GM23248 (cell line): ENCODE measurements at regions not wholly inside any gene's neighbourhood (a gene's known extent, or its start where the extent isn't known, plus 50 kb on each side); places are given as distances from the start of the nearest gene placed in this dataset.

ENCODE experiments used
- DNase-seq: peaks from one replicate; pipeline ENCODE4 v3.0.0-alpha.2; 2015
- H2AFZ ChIP-seq: fragments of 200-600 bp; sonication (generic); 2 replicates; pipeline ENCODE4 v1.6.1; 2016; ENCODE audit warnings: antibody characterized with exemption
- H3F3A ChIP-seq: fragments of 200-600 bp; sonication (generic); 2 replicates; pipeline ENCODE4 v1.6.1; 2016; ENCODE audit warnings: mild to moderate bottlenecking, antibody characterized with exemption, mixed run types; ENCODE audit not compliant: insufficient read depth
- H3K27ac ChIP-seq: fragments of 200-600 bp; sonication (generic); 2 replicates; pipeline ENCODE4 v1.5.1; 2016; ENCODE audit warnings: mild to moderate bottlenecking
- H3K27me3 ChIP-seq: fragments of 200-600 bp; sonication (generic); replicated peaks from 2 replicates; pipeline ENCODE4 v1.6.1; 2016; ENCODE audit warnings: mild to moderate bottlenecking; ENCODE audit not compliant: insufficient read depth
- H3K36me3 ChIP-seq: fragments of 200-600 bp; sonication (generic); 2 replicates; pipeline ENCODE4 v1.6.1; 2016; ENCODE audit warnings: low read depth, mild to moderate bottlenecking
- H3K4me1 ChIP-seq: fragments of 200-600 bp; sonication (generic); 2 replicates; pipeline ENCODE4 v1.6.1; 2016; ENCODE audit warnings: mild to moderate bottlenecking; ENCODE audit not compliant: insufficient read depth
- H3K4me2 ChIP-seq: fragments of 200-600 bp; sonication (generic); one replicate; pipeline ENCODE4 v1.6.1; 2016; ENCODE audit warnings: mild to moderate bottlenecking; ENCODE audit not compliant: unreplicated experiment
- H3K4me3 ChIP-seq: fragments of 200-600 bp; sonication (generic); 2 replicates; pipeline ENCODE4 v1.5.1; 2016; ENCODE audit warnings: mild to moderate bottlenecking
- H3K79me2 ChIP-seq: fragments of 200-600 bp; sonication (generic); 2 replicates; pipeline ENCODE4 v1.6.1; 2016; ENCODE audit warnings: mild to moderate bottlenecking; ENCODE audit not compliant: insufficient read depth
- H3K9ac ChIP-seq: fragments of 200-600 bp; sonication (generic); 2 replicates; pipeline ENCODE4 v1.6.1; 2016; ENCODE audit warnings: mild to moderate bottlenecking
- H3K9me2 ChIP-seq: fragments of 200-600 bp; sonication (generic); 2 replicates; pipeline ENCODE4 v1.6.1; 2016; ENCODE audit warnings: mixed run types, mild to moderate bottlenecking, moderate library complexity; ENCODE audit not compliant: insufficient read depth
- H3K9me3 ChIP-seq: fragments of 200-600 bp; sonication (generic); one replicate; pipeline ENCODE4 v1.6.1; 2017; ENCODE audit warnings: low read depth
- H4K20me1 ChIP-seq: fragments of 200-600 bp; sonication (generic); 2 replicates; pipeline ENCODE4 v1.6.0; 2016; ENCODE audit not compliant: insufficient read depth
- EZH2 ChIP-seq: fragments of 200-600 bp; sonication (generic); IDR thresholded peaks from 2 replicates; pipeline ENCODE4 v1.6.1; 2018; ENCODE audit warnings: antibody characterized with exemption, mild to moderate bottlenecking; ENCODE audit not compliant: insufficient read depth, poor library complexity, severe bottlenecking
- EZH2phosphoT487 ChIP-seq: fragments of 200-600 bp; sonication (generic); IDR thresholded peaks from 2 replicates; pipeline ENCODE4 v1.6.1; 2018; ENCODE audit warnings: antibody characterized with exemption, moderate library complexity, mild to moderate bottlenecking, low read depth; ENCODE audit not compliant: insufficient read depth
- WGBS, 2 experiments: methylation state at CpG; one replicate each; pipeline ENCODE4 v1.1.6; 2015 to 2017; ENCODE audit warnings: low lambda C conversion rate in 2 of 2, low coverage in 1 of 2; ENCODE audit errors: missing lambda C conversion rate in 2 of 2; 5-methylcytosine and 5-hydroxymethylcytosine counted together
- in situ Hi-C: fragments of 300-500 bp; cut with MboI; formaldehyde crosslinking; loops from 2 replicates; pipeline ENCODE4 v1.15.0; 2020

DNA sequence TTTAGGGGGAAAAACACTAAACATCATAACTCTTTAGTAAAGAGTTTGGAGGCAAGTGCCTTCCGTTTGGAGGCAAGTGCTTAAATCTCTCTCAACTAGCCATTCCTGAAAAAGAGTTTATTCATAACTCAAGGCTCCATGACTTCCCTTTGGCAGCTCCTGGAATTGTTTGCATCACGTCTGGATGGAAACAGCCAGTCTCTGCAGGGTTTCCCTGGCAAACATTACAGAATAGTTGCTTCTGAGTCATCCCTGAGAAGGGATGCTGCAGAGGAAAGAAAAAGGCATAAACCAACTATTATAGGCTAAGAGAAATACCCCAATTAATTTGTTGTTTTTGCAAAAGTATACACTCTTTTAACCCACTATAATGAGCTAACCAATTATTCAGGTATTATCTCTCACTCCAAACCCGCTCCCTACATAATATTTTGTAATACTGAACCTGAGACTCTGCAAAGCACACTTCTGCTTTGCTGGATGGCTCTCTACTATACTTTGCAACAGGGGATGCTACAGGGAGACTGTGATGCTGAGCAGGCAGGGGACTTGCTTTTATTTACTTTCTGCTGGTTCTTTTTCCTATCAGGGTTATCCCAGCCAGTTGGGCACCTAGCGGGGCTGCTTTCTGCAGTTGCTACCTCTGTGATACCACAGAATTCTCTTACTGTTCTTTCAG is 497.7 kb downstream of the FUT8 start:
- no peaks in the 10 kb centered on the region for H3K79me2 ChIP-seq
- H3K36me3 ChIP-seq = no peaks in the 10 kb centered on the region
- no peak overlapping the region for H3K4me2 ChIP-seq
- H3K9me2 ChIP-seq = no peaks in the 10 kb centered on the region
- H3K9me3 ChIP-seq = no peaks in the 10 kb centered on the region
- peak; percentile 84 for DNase-seq
- H3K27ac ChIP-seq = no peak overlapping the region
- TF ChIP-seq EZH2 = no peak
- no peak for TF ChIP-seq EZH2phosphoT487
- no peak overlapping the region for H3K4me3 ChIP-seq
- H4K20me1 ChIP-seq = no peaks in the 10 kb centered on the region
- 37 to 39% methylated on average over 4 of the region's 4 CpGs for WGBS, 2 experiments
- H3K9ac ChIP-seq = no peak overlapping the region
- H3K4me1 ChIP-seq = no peaks in the 10 kb centered on the region
- H3K27me3 ChIP-seq = no peaks in the 10 kb centered on the region; the same call in 1 of the 2 replicates
- in situ Hi-C loops = no loop called here
- H2AFZ ChIP-seq = no peak overlapping the region
- peaks cover 4% of the 10 kb centered on the region; the same call in 1 of the 2 replicates for H3F3A ChIP-seq

DNA sequence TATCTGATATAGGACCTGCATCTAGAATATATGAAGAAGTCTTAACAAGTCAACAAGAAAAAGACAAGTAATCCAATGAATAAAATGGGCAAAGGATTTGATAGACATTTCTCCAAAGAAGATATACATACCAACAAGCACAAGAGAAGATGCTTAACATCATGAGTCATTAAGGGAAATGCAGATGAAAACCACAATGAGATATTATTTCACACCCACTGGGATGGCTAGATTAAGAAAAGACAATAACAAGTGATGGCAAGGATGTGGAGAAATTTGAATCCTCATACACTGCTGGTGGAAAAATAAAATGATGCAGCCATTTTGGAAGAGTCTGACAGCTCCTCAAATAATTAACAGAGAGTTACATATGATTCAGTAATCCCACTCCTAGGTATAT is 502.6 kb downstream of the FUT8 start:
- no peaks in the 10 kb centered on the region for H3K4me1 ChIP-seq
- no peaks in the 10 kb centered on the region for H4K20me1 ChIP-seq
- peaks cover 4% of the 10 kb centered on the region; the same call in 1 of the 2 replicates for H3F3A ChIP-seq
- in situ Hi-C loops = no loop called here
- no peaks in the 10 kb centered on the region for H3K36me3 ChIP-seq
- TF ChIP-seq EZH2phosphoT487 (no peak), EZH2 (no peak)
- H3K27ac ChIP-seq = no peak overlapping the region
- no peaks in the 10 kb centered on the region; the same call in 1 of the 2 replicates for H3K27me3 ChIP-seq
- no peak overlapping the region for H3K4me2 ChIP-seq
- no peak overlapping the region for H3K4me3 ChIP-seq
- H3K9me3 ChIP-seq = no peaks in the 10 kb centered on the region
- no peaks in the 10 kb centered on the region for H3K9me2 ChIP-seq
- no peak overlapping the region for H3K9ac ChIP-seq
- no peaks in the 10 kb centered on the region for H3K79me2 ChIP-seq
- no peak for DNase-seq
- no peak overlapping the region for H2AFZ ChIP-seq

DNA sequence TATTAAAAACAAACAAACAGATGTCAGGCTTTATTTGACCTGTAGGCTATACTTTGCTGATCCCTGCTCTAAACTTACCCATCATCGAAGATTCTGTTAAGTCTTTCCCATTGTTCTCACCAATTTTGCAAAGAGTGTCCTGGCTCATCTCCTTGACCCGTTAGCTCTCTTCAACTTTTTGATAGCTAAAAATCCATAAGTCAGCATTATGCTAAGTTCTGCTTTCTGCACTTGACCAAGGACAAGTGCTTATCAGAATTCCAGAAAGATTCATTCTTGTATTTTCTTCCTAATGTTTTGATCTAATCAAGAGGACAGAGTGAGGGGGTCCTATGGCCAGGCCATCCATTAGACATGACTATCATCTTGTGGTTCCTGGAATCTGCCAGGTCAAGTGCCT is 503.5 kb downstream of the FUT8 start:
- no peaks in the 10 kb centered on the region for H3K9me2 ChIP-seq
- H3K9ac ChIP-seq = no peak overlapping the region
- no peak overlapping the region for H3K4me3 ChIP-seq
- no peak overlapping the region for H2AFZ ChIP-seq
- H3K4me2 ChIP-seq = no peak overlapping the region
- no peaks in the 10 kb centered on the region for H3K36me3 ChIP-seq
- H3K4me1 ChIP-seq = no peaks in the 10 kb centered on the region
- no peak overlapping the region for H3K27ac ChIP-seq
- TF ChIP-seq EZH2 (no peak), EZH2phosphoT487 (no peak)
- WGBS, 2 experiments = 57 to 60% methylated on average over 2 of the region's 2 CpGs
- no peak for DNase-seq
- no peaks in the 10 kb centered on the region for H3K9me3 ChIP-seq
- no peaks in the 10 kb centered on the region; the same call in 1 of the 2 replicates for H3K27me3 ChIP-seq
- no peaks in the 10 kb centered on the region for H3K79me2 ChIP-seq
- in situ Hi-C loops = no loop called here
- H4K20me1 ChIP-seq = no peaks in the 10 kb centered on the region
- H3F3A ChIP-seq = no peaks in the 10 kb centered on the region

DNA sequence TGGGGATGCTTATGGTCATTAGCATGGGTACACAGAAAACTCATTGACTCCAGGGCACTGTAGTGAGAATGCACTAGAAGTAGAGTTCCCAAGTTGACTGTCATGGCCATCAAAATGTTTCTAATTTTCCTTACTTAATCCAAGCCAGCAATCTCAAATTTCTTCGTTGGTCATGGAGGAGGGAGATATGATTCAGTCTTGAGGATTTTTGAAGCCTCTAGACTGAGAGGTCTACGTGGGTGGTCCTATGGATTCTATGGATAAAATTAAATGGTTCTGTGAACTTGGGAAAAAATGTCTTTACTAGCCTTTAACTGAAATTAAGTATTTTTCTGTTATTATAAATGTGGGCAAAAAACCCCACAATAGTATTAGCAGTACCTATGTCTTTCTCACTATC is 508.5 kb downstream of the FUT8 start:
- H3K4me2 ChIP-seq = no peak overlapping the region
- no peaks in the 10 kb centered on the region for H3K9me2 ChIP-seq
- H3K9ac ChIP-seq = no peak overlapping the region
- no peaks in the 10 kb centered on the region for H3K36me3 ChIP-seq
- DNase-seq = no peak
- no peak overlapping the region for H3K4me3 ChIP-seq
- H3F3A ChIP-seq = no peaks in the 10 kb centered on the region
- no peak overlapping the region for H3K27ac ChIP-seq
- TF ChIP-seq EZH2phosphoT487 = no peak
- no peak for TF ChIP-seq EZH2
- 24 to 31% methylated on average over 2 of the region's 2 CpGs for WGBS, 2 experiments
- H3K9me3 ChIP-seq = no peaks in the 10 kb centered on the region
- no peak overlapping the region for H2AFZ ChIP-seq
- H3K4me1 ChIP-seq = no peaks in the 10 kb centered on the region
- H4K20me1 ChIP-seq = no peaks in the 10 kb centered on the region
- H3K27me3 ChIP-seq = peaks cover 3% of the 10 kb centered on the region; the same call in 1 of the 2 replicates
- in situ Hi-C loops = no loop called here
- no peaks in the 10 kb centered on the region for H3K79me2 ChIP-seq

DNA sequence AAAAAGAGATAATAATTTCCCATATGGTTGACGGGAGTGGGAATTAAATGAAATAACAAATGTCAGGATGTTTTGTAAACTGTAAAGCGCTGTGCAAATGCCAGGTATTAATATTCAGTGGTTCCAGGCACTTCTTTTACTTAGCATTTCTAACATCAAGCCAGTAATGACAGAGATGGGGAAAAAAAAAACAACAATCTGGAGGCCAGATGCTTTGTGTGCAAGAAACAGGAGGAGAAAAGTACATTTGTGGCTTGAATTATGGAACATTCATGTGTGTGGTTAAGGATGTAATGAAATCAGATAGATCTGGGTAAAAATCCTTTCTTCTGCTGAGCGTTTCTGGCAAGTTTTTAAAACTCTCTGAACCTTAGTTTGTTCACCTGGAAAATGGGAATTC is 509.6 kb downstream of the FUT8 start:
- no peak overlapping the region for H3K4me3 ChIP-seq
- H3K9me3 ChIP-seq = no peaks in the 10 kb centered on the region
- H3K4me2 ChIP-seq = no peak overlapping the region
- no peaks in the 10 kb centered on the region for H3K79me2 ChIP-seq
- no peaks in the 10 kb centered on the region for H3K4me1 ChIP-seq
- DNase-seq = no peak
- WGBS, 2 experiments = 20 to 22% methylated on average over 3 of the region's 3 CpGs
- no peaks in the 10 kb centered on the region for H4K20me1 ChIP-seq
- no peak overlapping the region for H3K27ac ChIP-seq
- no peak overlapping the region for H3K9ac ChIP-seq
- H2AFZ ChIP-seq = no peak overlapping the region
- TF ChIP-seq EZH2 (no peak), EZH2phosphoT487 (no peak)
- in situ Hi-C loops = no loop called here
- H3F3A ChIP-seq = no peaks in the 10 kb centered on the region
- no peaks in the 10 kb centered on the region for H3K36me3 ChIP-seq
- H3K27me3 ChIP-seq = peaks cover 14% of the 10 kb centered on the region; the same call in 1 of the 2 replicates
- no peaks in the 10 kb centered on the region for H3K9me2 ChIP-seq
